GM18858 (cell line): ENCODE measurements at regions not wholly inside any gene's neighbourhood (a gene's known extent, or its start where the extent isn't known, plus 50 kb on each side); places are given as distances from the start of the nearest gene placed in this dataset.

Source experiments
- ATAC-seq: cut with Tn5 transposase; IDR thresholded peaks from one replicate; pipeline ENCODE4 v1.9.1; 2021; ENCODE audit not compliant: unreplicated experiment

DNA sequence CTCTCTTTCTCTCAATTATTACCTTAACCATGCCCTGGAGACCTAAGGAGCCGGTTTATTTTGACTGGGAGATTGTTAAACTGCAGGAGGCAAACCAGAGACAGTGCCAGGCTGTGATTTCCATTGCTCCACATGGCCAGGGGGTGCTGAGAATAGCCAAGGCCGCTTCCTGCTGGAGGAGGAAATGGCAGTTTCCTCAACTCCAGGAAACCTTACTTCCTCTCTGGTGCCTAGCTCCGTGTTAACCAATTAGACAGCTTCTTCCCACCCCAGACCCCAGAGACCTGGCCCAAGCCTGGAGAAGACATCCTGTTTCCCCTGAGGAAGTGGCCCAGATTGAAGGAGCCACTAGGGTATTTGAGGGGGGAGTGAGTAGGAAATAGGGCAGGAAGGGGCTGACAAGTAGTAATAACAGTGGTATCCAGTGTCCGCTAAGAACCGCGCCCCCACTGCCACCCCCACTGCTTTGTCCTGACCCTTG, 161.2 kb downstream of the PLPP3 start:
- no peak for ATAC-seq

DNA sequence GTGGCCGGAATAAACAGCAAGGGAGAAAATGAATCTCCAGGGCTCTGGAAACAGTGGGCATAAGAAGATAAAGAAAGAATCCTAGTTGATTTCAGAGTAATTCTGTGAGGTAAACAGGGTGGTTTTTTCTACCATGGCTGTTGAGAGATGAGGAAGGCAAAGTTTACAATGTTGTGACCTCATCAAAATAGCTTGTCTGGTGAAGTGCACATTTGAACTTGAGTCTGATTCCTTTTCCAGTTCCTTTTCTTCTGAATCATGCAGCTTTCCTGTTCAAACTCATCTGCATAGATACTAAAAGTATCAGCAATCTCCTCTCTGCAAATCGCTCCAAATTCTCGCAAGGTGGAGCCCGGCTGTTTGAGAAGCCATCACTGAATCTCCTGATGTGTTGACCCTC, 161.7 kb downstream of the PLPP3 start:
- ATAC-seq: no peak

DNA sequence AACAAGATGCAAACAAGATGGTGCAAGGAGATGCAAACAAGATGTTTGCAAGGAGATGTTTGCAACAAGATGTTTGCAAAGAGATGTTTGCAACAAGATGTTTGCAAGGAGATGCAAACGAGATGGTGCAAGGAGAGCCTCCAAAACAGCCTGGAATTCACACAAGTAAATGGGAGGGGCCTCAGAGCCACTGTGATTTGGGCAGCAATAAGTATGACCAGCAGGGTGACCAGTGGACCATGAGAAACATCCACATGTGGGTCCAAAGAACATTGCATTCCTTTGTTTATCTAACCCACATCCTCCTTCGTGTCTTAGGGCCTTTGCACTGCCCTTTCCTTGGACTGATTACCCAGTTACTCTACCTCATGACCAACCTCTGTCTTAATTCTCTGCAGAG, 162.9 kb downstream of the PLPP3 start:
- ATAC-seq: no peak

GRCh38 chr1:56415720-56416119, 163.6 kb downstream of the PLPP3 start:
- no peak for ATAC-seq

DNA sequence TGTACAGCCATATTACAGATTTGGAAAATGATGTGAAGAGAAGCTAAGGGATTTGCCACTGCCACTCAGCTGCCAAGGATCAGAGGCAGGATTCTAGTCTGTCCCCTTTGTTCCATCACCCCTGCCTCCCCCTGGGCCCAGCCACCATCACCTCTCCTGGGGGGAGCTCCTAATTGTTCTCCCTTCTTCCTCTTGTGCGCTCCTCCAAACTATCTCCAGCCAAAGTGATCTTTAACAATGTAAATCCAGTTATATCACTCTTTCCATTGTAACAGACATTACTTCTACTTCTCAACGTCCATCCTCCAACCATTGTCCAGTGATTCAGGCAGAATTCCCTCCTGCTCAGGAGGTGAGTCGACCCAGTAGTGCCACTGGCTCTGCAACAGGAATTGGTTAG, 164.1 kb downstream of the PLPP3 start:
- ATAC-seq: no peak

GRCh38 chr1:56414728-56415224, 164.6 kb downstream of the PLPP3 start:
- no peak for ATAC-seq

DNA sequence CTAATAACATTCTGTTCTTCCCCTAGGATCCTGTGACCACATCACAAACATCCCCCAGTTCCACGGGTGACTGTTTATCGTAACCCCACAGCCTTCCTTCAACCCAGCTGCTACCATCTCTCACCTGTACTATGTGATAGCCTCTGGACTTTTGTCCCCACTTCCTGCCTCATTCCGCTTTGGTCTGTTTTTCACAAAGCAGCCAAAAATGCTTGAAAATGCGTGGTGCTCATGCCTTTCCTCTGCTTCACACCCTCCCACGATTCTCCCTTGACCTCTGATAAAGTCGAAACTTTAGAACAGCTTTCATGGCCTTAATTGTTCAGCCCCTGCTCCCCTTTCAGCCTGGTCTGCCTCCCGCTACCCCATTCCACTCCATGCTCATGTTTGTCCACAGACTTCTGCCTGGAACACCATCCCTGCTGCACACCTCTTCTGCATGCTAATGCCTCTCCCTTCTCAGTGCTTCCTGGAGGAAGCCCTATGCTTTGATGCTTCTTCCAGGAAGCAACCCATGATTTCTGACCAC, 165.6 kb downstream of the PLPP3 start:
- no peak for ATAC-seq

GRCh38 chr1:56411484-56412180, 167.7 kb downstream of the PLPP3 start:
- no peak for ATAC-seq

DNA sequence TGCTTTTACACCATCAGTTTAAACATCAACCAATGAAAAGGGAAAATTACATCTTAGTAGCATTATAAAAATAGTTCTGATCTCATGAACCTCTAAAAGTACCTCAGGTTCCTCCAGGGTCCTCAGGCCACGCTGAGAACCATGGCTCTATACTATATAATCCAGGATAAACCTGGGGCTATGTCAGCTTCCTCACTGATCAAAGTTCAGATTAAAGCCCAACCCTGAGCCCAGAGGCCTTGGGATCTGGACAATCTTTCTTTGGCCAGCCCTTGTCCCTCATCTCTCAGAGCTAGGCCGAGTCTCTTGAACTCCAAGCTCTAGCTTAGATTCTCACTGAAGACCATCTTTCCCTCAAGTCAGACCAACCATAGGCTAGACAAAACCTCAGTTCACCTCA, 168.3 kb downstream of the PLPP3 start:
- ATAC-seq: no peak

DNA sequence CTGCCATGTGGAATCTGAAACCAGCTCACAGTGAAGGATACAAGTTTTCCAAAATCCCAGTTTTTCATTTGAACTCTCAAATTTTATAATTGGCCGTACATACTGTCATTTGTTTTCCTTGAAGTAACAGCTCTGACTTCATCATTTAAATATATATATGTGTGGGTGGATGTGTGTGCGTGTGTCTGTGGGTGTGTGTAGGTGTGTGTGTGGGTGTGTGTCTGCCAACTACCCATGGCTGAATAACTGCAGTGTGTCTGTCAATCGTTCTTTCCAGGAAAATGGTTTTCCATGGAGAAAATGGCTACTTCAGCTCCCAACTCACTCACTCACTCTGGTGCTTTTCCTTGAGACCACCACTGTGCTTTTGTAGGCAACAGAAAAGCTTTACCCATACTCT, 169.0 kb downstream of the PLPP3 start:
- no peak for ATAC-seq

DNA sequence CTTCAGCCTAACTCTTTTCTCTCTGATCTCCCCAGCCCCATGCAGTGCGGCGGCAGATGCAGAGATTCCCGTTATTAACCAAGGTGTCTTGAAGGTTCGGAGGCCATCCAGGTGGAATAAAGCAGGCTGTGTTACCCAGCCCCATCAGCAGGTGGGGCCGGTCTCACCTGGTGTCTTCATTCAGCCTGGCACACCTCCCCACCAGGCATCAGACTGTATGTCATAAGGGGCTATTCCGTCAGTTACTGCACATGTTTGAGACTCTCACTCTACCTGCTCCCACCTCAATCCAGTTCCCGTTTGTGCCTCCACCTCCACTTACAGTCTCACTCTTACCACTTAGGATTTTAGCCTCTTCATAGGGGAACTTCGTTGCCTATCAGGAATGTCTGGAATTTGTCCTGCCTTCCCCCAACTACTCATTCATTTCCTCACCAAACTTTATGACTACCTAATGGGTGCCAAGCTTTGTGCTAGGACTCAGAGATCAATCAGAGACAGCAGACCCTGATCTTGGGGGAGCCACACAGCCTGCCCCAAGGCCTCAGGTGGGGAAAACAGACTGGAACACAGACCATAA, 170.2 kb downstream of the PLPP3 start:
- ATAC-seq: no peak

DNA sequence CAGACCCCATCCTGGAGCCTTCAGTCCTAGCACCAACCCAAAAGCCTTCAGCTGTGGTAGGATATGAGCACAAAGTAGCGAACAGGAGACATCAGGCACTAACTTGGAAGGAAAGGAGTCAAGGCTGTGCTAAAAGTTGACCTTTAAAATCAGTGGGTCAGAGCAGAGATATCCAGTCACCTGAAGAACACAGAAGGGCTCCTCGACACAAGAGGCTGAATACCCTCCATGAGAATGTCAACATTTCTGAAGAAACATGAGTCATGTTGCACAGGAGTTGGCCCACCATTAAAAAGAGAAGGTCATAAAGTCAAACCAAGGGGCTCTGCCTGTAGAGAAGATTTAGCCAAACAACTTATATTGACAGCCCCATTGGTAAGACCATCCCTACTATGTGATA, 172.5 kb downstream of the PLPP3 start:
- no peak for ATAC-seq

DNA sequence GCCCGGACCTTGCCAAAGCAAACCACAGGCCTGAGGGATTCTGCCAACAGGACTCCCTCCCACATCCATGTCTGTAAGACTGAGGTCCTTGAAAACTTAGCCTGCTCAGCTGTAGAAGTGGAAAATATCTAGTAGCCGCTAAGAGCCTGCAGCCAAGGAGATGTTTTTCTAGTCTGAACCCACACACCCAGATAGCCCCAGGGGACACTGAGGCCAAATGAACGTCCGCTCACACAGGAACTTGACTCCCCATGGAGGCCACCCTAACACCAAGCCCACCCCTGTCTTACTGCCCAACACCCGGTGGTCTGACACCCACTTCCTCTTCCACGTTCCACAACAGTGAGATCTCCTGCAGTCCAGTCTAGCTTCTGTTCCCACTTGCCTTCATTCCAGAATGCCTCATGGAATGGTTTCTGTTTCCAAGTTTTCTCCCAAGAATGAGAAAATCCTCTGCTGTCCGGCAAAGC, 174.8 kb downstream of the PLPP3 start:
- no peak for ATAC-seq

- ATAC-seq: no peak
Observed at GRCh38 chr1:56404066-56404465, 175.3 kb downstream of the PLPP3 start.

GRCh38 chr1:56403321-56403720, 176.0 kb downstream of the PLPP3 start:
- no peak for ATAC-seq

DNA sequence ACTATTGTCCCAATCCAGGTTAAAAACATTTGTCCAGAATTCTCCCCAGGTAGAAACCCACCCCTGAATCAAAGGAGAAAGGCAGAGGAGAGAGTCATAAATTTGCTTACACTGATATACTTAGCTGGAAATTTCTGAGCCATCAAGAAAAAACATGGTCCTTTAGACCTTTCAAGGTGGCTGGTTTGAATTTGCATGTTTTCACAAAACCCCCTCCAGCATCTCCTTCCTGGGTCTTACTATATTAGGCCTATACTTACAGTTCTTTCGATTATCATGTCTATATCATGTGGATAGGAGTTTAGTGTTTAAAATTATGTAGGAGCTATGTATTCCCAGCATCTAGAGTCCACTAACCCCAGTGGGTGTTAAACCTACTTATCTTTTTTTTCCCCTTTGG, 178.2 kb downstream of the PLPP3 start:
- no peak for ATAC-seq

- no peak for ATAC-seq
Observed at GRCh38 chr1:56400526-56400925, 178.8 kb downstream of the PLPP3 start.

DNA sequence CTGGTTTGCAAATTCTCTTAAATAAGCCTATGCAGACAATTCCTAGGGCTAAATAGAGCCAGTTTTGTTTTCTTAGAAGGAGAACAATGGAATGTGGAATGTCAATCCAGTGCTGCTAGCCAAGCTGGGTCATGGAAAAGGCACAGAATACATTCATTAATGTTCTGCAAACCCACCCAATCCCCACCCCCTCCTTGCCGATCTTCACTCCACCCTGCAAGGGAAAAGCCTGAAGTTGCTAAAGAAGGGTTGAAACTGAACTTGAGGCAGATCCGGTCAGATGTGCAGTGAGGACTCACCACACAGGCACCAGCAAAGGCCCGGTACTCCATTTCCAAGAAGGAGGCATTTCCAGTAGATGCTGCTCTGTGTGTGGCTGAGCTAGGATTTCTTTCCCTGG, 179.6 kb downstream of the PLPP3 start:
- ATAC-seq: no peak

DNA sequence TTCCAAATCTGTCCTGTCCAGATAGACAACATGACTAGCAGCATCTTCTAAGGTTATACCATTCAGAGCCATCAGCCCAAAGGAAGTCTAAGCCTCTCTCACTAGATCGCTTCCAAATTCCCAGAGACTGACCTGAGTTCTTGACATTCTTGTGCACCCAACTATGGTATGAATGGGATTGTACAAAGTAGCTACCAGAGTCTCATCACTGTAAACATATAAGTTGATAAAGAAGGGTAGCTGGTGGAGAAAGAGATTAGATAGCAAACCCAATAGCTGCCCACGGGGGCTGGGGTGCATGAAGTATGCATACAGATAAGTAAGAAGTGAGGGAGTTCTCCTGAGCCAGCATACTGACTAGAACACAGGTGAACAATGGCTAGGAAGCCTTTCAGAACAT, 180.0 kb downstream of the PLPP3 start:
- ATAC-seq: no peak

GRCh38 chr1:56397811-56398231, 181.5 kb downstream of the PLPP3 start:
- ATAC-seq: no peak

DNA sequence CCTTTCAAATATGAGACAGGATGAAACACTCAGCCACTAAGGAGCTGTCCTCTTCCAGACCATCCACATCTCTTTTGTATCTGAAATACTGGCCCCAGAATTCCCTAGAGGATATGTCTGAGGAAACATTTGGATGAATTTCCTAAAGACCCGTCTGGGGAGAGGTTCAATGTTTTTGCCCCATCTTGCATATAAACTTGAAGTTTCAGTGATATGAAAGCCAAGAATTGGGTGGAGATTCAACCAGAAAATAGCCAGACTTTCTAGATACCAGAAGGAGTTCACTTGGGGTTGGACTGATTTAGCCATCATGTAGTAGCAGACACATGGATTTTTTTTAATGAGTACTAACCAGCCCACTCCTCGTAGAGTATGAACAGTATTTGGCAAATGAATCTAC, 182.0 kb downstream of the PLPP3 start:
- no peak for ATAC-seq

GRCh38 chr1:56396581-56396980, 182.8 kb downstream of the PLPP3 start:
- ATAC-seq: no peak
